ENCODE measurements at regions not wholly inside any gene's neighbourhood (a gene's known extent, or its start where the extent isn't known, plus 50 kb on each side); places are given as distances from the start of the nearest gene placed in this dataset.
"Not testable (repeated sequence)": the region's sequence is repeated elsewhere in the genome, so short reads cannot be mapped to it uniquely, and the experiment has no call there.

- DNase-seq (ENCODE audit: low spot score): no peak
These were observed 504.4 kb upstream of the LMO3 start for GRCh38 chr12:17110316-17110715.

- no peak for DNase-seq (ENCODE audit: low spot score)
These were observed 503.0 kb upstream of the LMO3 start for GRCh38 chr12:17108877-17109541.

- no peak for DNase-seq (ENCODE audit: low spot score)
These were observed 498.8 kb upstream of the LMO3 start for GRCh38 chr12:17104801-17105200.

GRCh38 chr12:17097674-17098073 is 491.7 kb upstream of the LMO3 start:
- no peak for DNase-seq (ENCODE audit: low spot score)

- DNase-seq (ENCODE audit: low spot score): no peak
These were observed 478.9 kb upstream of the LMO3 start for GRCh38 chr12:17084831-17085230.

- no peak for DNase-seq (ENCODE audit: low spot score)
These were observed 473.4 kb upstream of the LMO3 start for GRCh38 chr12:17079251-17079909.

- no peak for DNase-seq (ENCODE audit: low spot score)
These were observed 471.6 kb upstream of the LMO3 start for GRCh38 chr12:17077594-17077993.

GRCh38 chr12:17076811-17077210 is 470.8 kb upstream of the LMO3 start:
- DNase-seq (ENCODE audit: low spot score): no peak

- no peak for DNase-seq (ENCODE audit: low spot score)
These were observed 470.2 kb upstream of the LMO3 start for GRCh38 chr12:17076028-17076744.

- DNase-seq (ENCODE audit: low spot score): no peak
These were observed 458.9 kb upstream of the LMO3 start for GRCh38 chr12:17064834-17065233.

GRCh38 chr12:17062267-17063036 is 456.5 kb upstream of the LMO3 start:
- no peak for DNase-seq (ENCODE audit: low spot score)

- DNase-seq (ENCODE audit: low spot score): no peak
These were observed 454.3 kb upstream of the LMO3 start for GRCh38 chr12:17060260-17060659.

GRCh38 chr12:17056546-17056945 is 450.6 kb upstream of the LMO3 start:
- DNase-seq (ENCODE audit: low spot score): no peak

- no peak for DNase-seq (ENCODE audit: low spot score)
These were observed 433.0 kb upstream of the LMO3 start for GRCh38 chr12:17038923-17039322.

GRCh38 chr12:17035372-17035771 is 429.4 kb upstream of the LMO3 start:
- no peak for DNase-seq (ENCODE audit: low spot score)

GRCh38 chr12:17030338-17030737 is 424.4 kb upstream of the LMO3 start:
- DNase-seq (ENCODE audit: low spot score): no peak

- no peak for DNase-seq (ENCODE audit: low spot score)
These were observed 422.4 kb upstream of the LMO3 start for GRCh38 chr12:17028348-17028747.

GRCh38 chr12:17025424-17025823 is 419.5 kb upstream of the LMO3 start:
- not testable (repeated sequence) for DNase-seq (ENCODE audit: low spot score)

- DNase-seq (ENCODE audit: low spot score): no peak
These were observed 414.8 kb upstream of the LMO3 start for GRCh38 chr12:17020765-17021164.

GRCh38 chr12:17017402-17017801 is 411.4 kb upstream of the LMO3 start:
- no peak for DNase-seq (ENCODE audit: low spot score)

GRCh38 chr12:17016116-17016864 is 410.3 kb upstream of the LMO3 start:
- no peak for DNase-seq (ENCODE audit: low spot score)

Measured in mesenteric fat pad (tissue), 1 donor.